ENCODE measurements at regions not wholly inside any gene's neighbourhood (a gene's known extent, or its start where the extent isn't known, plus 50 kb on each side); places are given as distances from the start of the nearest gene placed in this dataset.

DNA sequence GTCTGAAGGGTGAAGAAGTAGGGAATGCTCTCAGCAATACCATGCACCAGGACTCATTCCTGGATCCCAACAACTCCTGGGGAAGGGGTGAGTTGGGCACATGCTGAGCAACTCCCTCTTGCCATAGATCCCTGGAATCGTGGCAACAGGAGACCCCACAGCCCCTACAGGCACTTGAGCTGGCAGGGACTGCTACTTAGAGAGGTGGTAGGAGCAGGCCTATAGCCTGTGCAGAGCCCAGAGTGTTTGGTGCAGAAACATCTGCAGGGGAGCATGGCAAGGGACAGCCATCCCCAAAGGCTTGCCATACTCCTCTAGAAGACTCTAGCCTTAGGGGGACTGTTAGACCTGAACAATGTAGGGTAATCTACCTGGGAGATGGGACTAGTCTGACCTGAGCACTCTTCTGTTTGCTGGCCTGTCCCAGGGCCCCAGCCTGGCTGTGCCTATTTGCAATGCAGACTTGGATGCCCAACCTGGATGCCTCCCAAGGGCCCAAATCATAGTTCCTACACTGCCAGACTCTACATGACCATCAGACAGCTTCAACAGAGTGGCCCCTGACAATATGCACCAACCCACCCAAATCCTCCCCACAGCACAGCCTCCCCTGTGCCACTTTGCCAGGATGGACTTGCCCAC is 568.6 kb upstream of the KIF2B start:
- TF ChIP-seq, protein P1, sequence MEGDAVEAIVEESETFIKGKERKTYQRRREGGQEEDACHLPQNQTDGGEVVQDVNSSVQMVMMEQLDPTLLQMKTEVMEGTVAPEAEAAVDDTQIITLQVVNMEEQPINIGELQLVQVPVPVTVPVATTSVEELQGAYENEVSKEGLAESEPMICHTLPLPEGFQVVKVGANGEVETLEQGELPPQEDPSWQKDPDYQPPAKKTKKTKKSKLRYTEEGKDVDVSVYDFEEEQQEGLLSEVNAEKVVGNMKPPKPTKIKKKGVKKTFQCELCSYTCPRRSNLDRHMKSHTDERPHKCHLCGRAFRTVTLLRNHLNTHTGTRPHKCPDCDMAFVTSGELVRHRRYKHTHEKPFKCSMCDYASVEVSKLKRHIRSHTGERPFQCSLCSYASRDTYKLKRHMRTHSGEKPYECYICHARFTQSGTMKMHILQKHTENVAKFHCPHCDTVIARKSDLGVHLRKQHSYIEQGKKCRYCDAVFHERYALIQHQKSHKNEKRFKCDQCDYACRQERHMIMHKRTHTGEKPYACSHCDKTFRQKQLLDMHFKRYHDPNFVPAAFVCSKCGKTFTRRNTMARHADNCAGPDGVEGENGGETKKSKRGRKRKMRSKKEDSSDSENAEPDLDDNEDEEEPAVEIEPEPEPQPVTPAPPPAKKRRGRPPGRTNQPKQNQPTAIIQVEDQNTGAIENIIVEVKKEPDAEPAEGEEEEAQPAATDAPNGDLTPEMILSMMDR (conservative IDR thresholded peaks at IDR 0.05 in 1 of 2, IDR thresholded peaks at IDR 0.05 in 1 of 2; ENCODE audit: extremely low read depth in 1 of 2, insufficient read depth in 1 of 2, low read depth in 1 of 2, low read length in 2 of 2) = no peak
- no peak for TF ChIP-seq EZH2 (IDR thresholded peaks at IDR 0.05; ENCODE audit: borderline replicate concordance, low read length)

Data from mammary epithelial cell (primary cell).